Activated T-helper 1 cell treated with anti-CD3 and anti-CD28 coated beads, Interleukin-12 subunit alpha, Interleukin-12 subunit beta, Interleukin-2, Interleukin-4 antibody, amounts not matched to agents 30 ng/mL and 10 ng/mL and 1 ng/mL, durations not matched to agents 14 hours and 24 hours and 36 hours (primary cell): ENCODE measurements at regions not wholly inside any gene's neighbourhood (a gene's known extent, or its start where the extent isn't known, plus 50 kb on each side); places are given as distances from the start of the nearest gene placed in this dataset.

Experiments
- DNase-seq: peaks from one replicate; pipeline ENCODE4 v3.0.0; 2021; ENCODE audit warnings: low spot score
- H3K27ac Mint-ChIP-seq: one replicate; pipeline ENCODE4 v1.8.0; 2021; ENCODE audit warnings: mild to moderate bottlenecking, mixed read lengths
- H3K27me3 Mint-ChIP-seq: one replicate; pipeline ENCODE4 v1.8.0; 2022; ENCODE audit warnings: mild to moderate bottlenecking, moderate library complexity, mixed read lengths; ENCODE audit not compliant: insufficient read depth
- H3K36me3 Mint-ChIP-seq: one replicate; pipeline ENCODE4 v1.8.0; 2021; ENCODE audit warnings: low read depth, mixed read lengths
- H3K4me1 Mint-ChIP-seq: one replicate; pipeline ENCODE4 v1.8.0; 2021; ENCODE audit warnings: low read depth, mixed read lengths
- H3K4me3 Mint-ChIP-seq: one replicate; pipeline ENCODE4 v1.8.0; 2021; ENCODE audit warnings: mild to moderate bottlenecking, moderate library complexity, mixed read lengths
- H3K9me3 Mint-ChIP-seq: one replicate; pipeline ENCODE4 v1.8.0; 2021; ENCODE audit warnings: mixed read lengths
- intact Hi-C: fragments of 100-400 bp; cut with micrococcal nuclease; formaldehyde crosslinking; loops from one replicate; pipeline ENCODE4 v1.15.1; 2024

GRCh38 chr2:19805266-19805665 lies 96.5 kb downstream of the TTC32 start:
- Mint-ChIP-seq H3K27ac (no peak overlapping the region), H3K4me3 (no peak overlapping the region), H3K36me3 (no peaks in the 10 kb centered on the region), H3K9me3 (no peaks in the 10 kb centered on the region), H3K4me1 (no peaks in the 10 kb centered on the region), H3K27me3 (no peaks in the 10 kb centered on the region)
- intact Hi-C loops, result no loop called here
- DNase-seq, result no peak

GRCh38 chr2:19804639-19805260 lies 97.0 kb downstream of the TTC32 start:
- H3K36me3 Mint-ChIP-seq, result no peaks in the 10 kb centered on the region
- no peak overlapping the region for H3K27ac Mint-ChIP-seq
- no peak overlapping the region for H3K4me3 Mint-ChIP-seq
- H3K27me3 Mint-ChIP-seq, result no peaks in the 10 kb centered on the region
- intact Hi-C loops, result no loop called here
- no peaks in the 10 kb centered on the region for H3K4me1 Mint-ChIP-seq
- H3K9me3 Mint-ChIP-seq, result no peaks in the 10 kb centered on the region
- no peak for DNase-seq

GRCh38 chr2:19802086-19802841 lies 99.5 kb downstream of the TTC32 start:
- Mint-ChIP-seq H3K4me3 (no peak overlapping the region), H3K4me1 (no peaks in the 10 kb centered on the region), H3K27ac (no peak overlapping the region), H3K36me3 (no peaks in the 10 kb centered on the region), H3K27me3 (no peaks in the 10 kb centered on the region), H3K9me3 (no peaks in the 10 kb centered on the region)
- no peak for DNase-seq
- intact Hi-C loops, result no loop called here

GRCh38 chr2:19801367-19802080 lies 100.3 kb downstream of the TTC32 start:
- Mint-ChIP-seq H3K4me1 (no peaks in the 10 kb centered on the region), H3K4me3 (no peak overlapping the region), H3K27ac (no peak overlapping the region), H3K9me3 (no peaks in the 10 kb centered on the region), H3K36me3 (no peaks in the 10 kb centered on the region), H3K27me3 (no peaks in the 10 kb centered on the region)
- intact Hi-C loops, result no loop called here
- no peak for DNase-seq

GRCh38 chr2:19800796-19801195 lies 101.0 kb downstream of the TTC32 start:
- H3K4me3 Mint-ChIP-seq, result no peak overlapping the region
- intact Hi-C loops, result no loop called here

GRCh38 chr2:19799881-19800780 lies 101.7 kb downstream of the TTC32 start:
- Mint-ChIP-seq H3K4me1 (no peaks in the 10 kb centered on the region), H3K4me3 (no peak overlapping the region), H3K9me3 (no peaks in the 10 kb centered on the region), H3K36me3 (no peaks in the 10 kb centered on the region), H3K27me3 (no peaks in the 10 kb centered on the region), H3K27ac (no peak overlapping the region)
- DNase-seq, result no peak
- intact Hi-C loops, result no loop called here

More at GRCh38 chr2:19800796-19801195, 101.0 kb downstream of the TTC32 start:
- H3K36me3 Mint-ChIP-seq, result no peaks in the 10 kb centered on the region
- no peak overlapping the region for H3K27ac Mint-ChIP-seq
- H3K4me1 Mint-ChIP-seq, result no peaks in the 10 kb centered on the region
- H3K9me3 Mint-ChIP-seq, result no peaks in the 10 kb centered on the region
- DNase-seq, result no peak
- no peaks in the 10 kb centered on the region for H3K27me3 Mint-ChIP-seq

GRCh38 chr2:19797871-19798270 lies 103.9 kb downstream of the TTC32 start:
- intact Hi-C loops, result no loop called here
- no peak overlapping the region for H3K4me3 Mint-ChIP-seq
- H3K9me3 Mint-ChIP-seq, result no peaks in the 10 kb centered on the region
- no peak overlapping the region for H3K27ac Mint-ChIP-seq
- DNase-seq, result no peak
- H3K36me3 Mint-ChIP-seq, result no peaks in the 10 kb centered on the region
- H3K27me3 Mint-ChIP-seq, result no peaks in the 10 kb centered on the region
- H3K4me1 Mint-ChIP-seq, result no peaks in the 10 kb centered on the region

- H3K4me3 Mint-ChIP-seq, result no peak overlapping the region
- no peak overlapping the region for H3K27ac Mint-ChIP-seq
- H3K27me3 Mint-ChIP-seq, result no peaks in the 10 kb centered on the region
- intact Hi-C loops, result no loop called here
- no peaks in the 10 kb centered on the region for H3K4me1 Mint-ChIP-seq
- no peaks in the 10 kb centered on the region for H3K9me3 Mint-ChIP-seq
- no peaks in the 10 kb centered on the region for H3K36me3 Mint-ChIP-seq
- no peak for DNase-seq
Measured at GRCh38 chr2:19797243-19797810, 104.5 kb downstream of the TTC32 start.

- Mint-ChIP-seq H3K9me3 (no peaks in the 10 kb centered on the region), H3K36me3 (no peaks in the 10 kb centered on the region), H3K27me3 (no peaks in the 10 kb centered on the region), H3K4me1 (no peaks in the 10 kb centered on the region), H3K27ac (no peak overlapping the region), H3K4me3 (no peak overlapping the region)
- DNase-seq, result no peak
- intact Hi-C loops, result no loop called here
Measured at GRCh38 chr2:19796035-19796695, 105.6 kb downstream of the TTC32 start.

- Mint-ChIP-seq H3K9me3 (no peaks in the 10 kb centered on the region), H3K36me3 (no peaks in the 10 kb centered on the region), H3K4me1 (no peaks in the 10 kb centered on the region), H3K27ac (no peak overlapping the region), H3K4me3 (no peak overlapping the region), H3K27me3 (no peaks in the 10 kb centered on the region)
- intact Hi-C loops, result no loop called here
- no peak for DNase-seq
Measured at GRCh38 chr2:19793132-19793750, 108.5 kb downstream of the TTC32 start.

- intact Hi-C loops, result no loop called here
- Mint-ChIP-seq H3K4me1 (no peaks in the 10 kb centered on the region), H3K9me3 (no peaks in the 10 kb centered on the region), H3K4me3 (no peak overlapping the region), H3K27ac (no peak overlapping the region), H3K27me3 (no peaks in the 10 kb centered on the region), H3K36me3 (no peaks in the 10 kb centered on the region)
- no peak for DNase-seq
Measured at GRCh38 chr2:19790291-19790690, 111.5 kb downstream of the TTC32 start.

GRCh38 chr2:19787134-19787533 lies 114.6 kb downstream of the TTC32 start:
- no peak for DNase-seq
- intact Hi-C loops, result no loop called here
- Mint-ChIP-seq H3K27me3 (peaks cover 1% of the 10 kb centered on the region), H3K36me3 (no peaks in the 10 kb centered on the region), H3K27ac (no peak overlapping the region), H3K9me3 (no peaks in the 10 kb centered on the region), H3K4me1 (no peaks in the 10 kb centered on the region), H3K4me3 (no peak overlapping the region)
